Amniotic epithelial cell (primary cell): ENCODE measurements at regions not wholly inside any gene's neighbourhood (a gene's known extent, or its start where the extent isn't known, plus 50 kb on each side); places are given as distances from the start of the nearest gene placed in this dataset.

Experiments used
- DNase-seq: peaks from one replicate; pipeline ENCODE4 v3.0.0-alpha.2; 2010; ENCODE audit warnings: low read depth

- DNase-seq, result no peak
Observed at GRCh38 chr2:19434413-19434812, 76.0 kb upstream of the OSR1 start.

GRCh38 chr2:19426941-19427340 is 68.5 kb upstream of the OSR1 start:
- peak; percentile 88 for DNase-seq

- DNase-seq, result no peak
Observed at GRCh38 chr2:19426144-19426543, 67.7 kb upstream of the OSR1 start.

- DNase-seq, result peak; percentile 79
Observed at GRCh38 chr2:19425419-19425818, 67.0 kb upstream of the OSR1 start.

GRCh38 chr2:19419211-19419880 is 60.9 kb upstream of the OSR1 start:
- peak; percentile 65 for DNase-seq

- DNase-seq, result no peak
Observed at GRCh38 chr2:19416784-19417684, 58.6 kb upstream of the OSR1 start.

- DNase-seq, result no peak
Observed at GRCh38 chr2:19416083-19416482, 57.7 kb upstream of the OSR1 start.

GRCh38 chr2:19409046-19409445 is 50.6 kb upstream of the OSR1 start:
- peak; percentile 53 for DNase-seq

GRCh38 chr2:19408592-19408991 is 50.2 kb upstream of the OSR1 start:
- DNase-seq, result peak; percentile 61
